ENCODE measurements at regions not wholly inside any gene's neighbourhood (a gene's known extent, or its start where the extent isn't known, plus 50 kb on each side); places are given as distances from the start of the nearest gene placed in this dataset.

DNA sequence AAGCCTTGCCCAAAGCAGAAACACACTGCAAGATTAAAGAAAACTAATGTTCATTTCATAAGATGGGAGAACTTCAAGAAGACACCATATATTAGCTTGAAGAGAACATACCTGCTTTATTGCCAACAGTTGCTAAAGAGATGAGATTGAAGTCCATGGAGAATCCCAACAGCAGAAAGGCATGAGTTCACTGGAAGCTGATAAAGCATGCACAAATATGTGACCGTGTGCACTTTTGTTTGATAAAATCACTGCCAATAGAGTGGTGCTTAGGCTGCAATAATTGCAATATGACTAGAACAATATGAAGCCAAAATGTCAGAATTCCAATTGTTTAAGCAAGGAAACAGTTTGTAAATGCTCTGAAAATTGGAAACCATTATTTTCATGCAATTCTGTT lies 125.9 kb upstream of the PPARGC1A start:
- H3K36me3 ChIP-seq (ENCODE audit: control insufficient read depth in 2 of 4, insufficient read depth in 4 of 4, low read length in 3 of 4), result no peaks in the 10 kb centered on the region
- no peak for TF ChIP-seq RAD21 (IDR thresholded peaks at IDR 0.05 in 1 of 2, conservative IDR thresholded peaks at IDR 0.05 in 1 of 2; ENCODE audit: low read depth in 2 of 2, low read length in 2 of 2)
- TF ChIP-seq EGR1 (IDR thresholded peaks at IDR 0.05; ENCODE audit: borderline replicate concordance, low read depth, low read length), result no peak
- no peak overlapping the region for H4K8ac ChIP-seq (ENCODE audit: extremely low read depth, insufficient read depth, low read length)
- H3K27me3 ChIP-seq (replicated peaks in 1 of 4; ENCODE audit: control insufficient read depth in 3 of 4, extremely low read depth in 1 of 4, insufficient read depth in 3 of 4, low read length in 3 of 4), result no peaks in the 10 kb centered on the region
- H2BK12ac ChIP-seq (ENCODE audit: low read depth, low read length), result no peak overlapping the region
- H3K79me2 ChIP-seq (ENCODE audit: control insufficient read depth in 1 of 2, insufficient read depth in 2 of 2, low read length in 2 of 2), result no peaks in the 10 kb centered on the region
- no peak overlapping the region for H3K9ac ChIP-seq (replicated peaks in 1 of 4; ENCODE audit: extremely low read depth in 1 of 4, low read depth in 3 of 4, low read length in 3 of 4)
- H3K79me1 ChIP-seq (ENCODE audit: low read depth, low read length), result no peaks in the 10 kb centered on the region
- H4K20me1 ChIP-seq (replicated peaks in 1 of 2; ENCODE audit: control insufficient read depth in 1 of 2, insufficient read depth in 2 of 2, low read length in 2 of 2), result no peaks in the 10 kb centered on the region
- H3K27ac ChIP-seq (ENCODE audit: low read depth, low read length), result no peak overlapping the region
- ChIA-PET CTCF (ENCODE audit: partially characterized antibody) (interaction anchor here (1.3 to 2.3 kb wide), 2 partner anchors 17 to 83 kb away, joined by 5 to 6 read pairs; no protein-coding TSS in a partner anchor), POLR2A (ENCODE audit: partially characterized antibody) (no interaction called here)
- H3K56ac ChIP-seq (replicated peaks; ENCODE audit: insufficient read length, low read depth, low read length), result no peak overlapping the region
- H2AFZ ChIP-seq (ENCODE audit: low read length), result no peak overlapping the region
- peaks cover 0 to 7% (median 4%) of the 10 kb centered on the region in 4 experiments; a peak in 3 of 7 replicates for H3K4me1 ChIP-seq (replicated peaks in 1 of 4; ENCODE audit: control insufficient read depth in 3 of 4, insufficient read depth in 4 of 4, low read length in 3 of 4)
- H3K4ac ChIP-seq (replicated peaks; ENCODE audit: insufficient read length, low read depth, low read length), result no peak overlapping the region
- no peaks in the 10 kb centered on the region for H3K9me3 ChIP-seq (ENCODE audit: insufficient read depth in 2 of 2, low read depth in 1 of 2, low read length in 1 of 2)
- H2BK120ac ChIP-seq (replicated peaks; ENCODE audit: low read depth, low read length), result no peak overlapping the region
- H3K14ac ChIP-seq (ENCODE audit: insufficient read length), result no peak overlapping the region
- 89% methylated on average over 1 of the region's 1 CpG; no CpG with 5 or more reads in 1 of the 2 experiments for WGBS, 2 experiments (ENCODE audit: extremely low coverage in 1 of 2, insufficient coverage in 1 of 2, insufficient read length in 1 of 2, insufficient replicate concordance in 2 of 2, low coverage in 1 of 2, low lambda C conversion rate in 2 of 2, missing lambda C conversion rate in 1 of 2)
- no peak overlapping the region for H3K18ac ChIP-seq (ENCODE audit: extremely low read depth, low read length)
- no peak overlapping the region for H4K5ac ChIP-seq (ENCODE audit: insufficient read length, low read depth, low read length)
- no peak overlapping the region for H4K91ac ChIP-seq (replicated peaks; ENCODE audit: insufficient read length, low read length)
- H3K4me2 ChIP-seq (ENCODE audit: insufficient read depth in 1 of 2, low read depth in 2 of 2, low read length in 2 of 2), result no peak overlapping the region
- DNase-seq (ENCODE audit: low read depth in 1 of 2, low spot score in 2 of 2) (no peak), FAIRE-seq (no peak)
- H3K23me2 ChIP-seq (ENCODE audit: low read depth, low read length), result no peaks in the 10 kb centered on the region
- H2BK5ac ChIP-seq (ENCODE audit: low read depth, low read length), result no peak overlapping the region
- H3K4me3 ChIP-seq (ENCODE audit: extremely low read depth in 1 of 4, insufficient read depth in 2 of 4, low read depth in 3 of 4, low read length in 4 of 4), result no peak overlapping the region
- H2BK20ac ChIP-seq (ENCODE audit: low read length), result no peak overlapping the region
- H2BK15ac ChIP-seq (ENCODE audit: low read length), result no peak overlapping the region
- H3K23ac ChIP-seq (ENCODE audit: insufficient read length), result no peak overlapping the region
- H2AK5ac ChIP-seq (ENCODE audit: low read depth, low read length), result no peak overlapping the region
